Breast epithelium (tissue), 3 donors: ENCODE measurements at regions not wholly inside any gene's neighbourhood (a gene's known extent, or its start where the extent isn't known, plus 50 kb on each side); places are given as distances from the start of the nearest gene placed in this dataset.

ENCODE experiments used
- CTCF ChIP-seq, 3 donors: fragments of 450-650 bp; IDR thresholded peaks; one replicate each; pipeline ENCODE4 v1.5.1; 2016 to 2017; ENCODE audit warnings: antibody characterized with exemption in 3 of 3, mild to moderate bottlenecking in 3 of 3, moderate library complexity in 3 of 3
- POLR2A ChIP-seq: fragments of 450-650 bp; IDR thresholded peaks from one replicate; pipeline ENCODE4 v1.6.1; 2016; ENCODE audit warnings: antibody characterized with exemption, mild to moderate bottlenecking, moderate library complexity
- POLR2AphosphoS5 ChIP-seq, 3 donors: sonication (generic); formaldehyde crosslinking; IDR thresholded peaks; one replicate each; pipeline ENCODE4 v1.6.1; 2017; ENCODE audit warnings: antibody characterized with exemption in 3 of 3

- no peak for TF ChIP-seq CTCF (IDR thresholded peaks at IDR 0.05)
- no peak for TF ChIP-seq POLR2A
- TF ChIP-seq POLR2AphosphoS5 (IDR thresholded peaks at IDR 0.05): no peak
Measured at GRCh38 chr9:87102126-87102525, 154.8 kb upstream of the GAS1 start.
